ENCODE measurements at regions not wholly inside any gene's neighbourhood (a gene's known extent, or its start where the extent isn't known, plus 50 kb on each side); places are given as distances from the start of the nearest gene placed in this dataset.

GRCh38 chr11:69919659-69920344 is 100.6 kb upstream of the FGF3 start:
- BruUV-seq (replicated peaks), result no TSS peak
- ChIA-PET CTCF (interaction anchor here (0.6 to 1.3 kb wide), 4 partner anchors 55 to 312 kb away, joined by 3 to 7 read pairs (median 3); no protein-coding TSS in a partner anchor), POLR2A (no interaction called here)
- Histone ChIP-seq H3K27ac (ENCODE audit: low read length) (no peak overlapping the region), H3K9me3 (ENCODE audit: control insufficient read depth, insufficient read depth, low read depth, low read length) (no peaks in the 10 kb centered on the region), H3K4me1 (ENCODE audit: control insufficient read depth, insufficient read depth, low read length) (peaks cover 19% of the 10 kb centered on the region), H3K27me3 (ENCODE audit: control insufficient read depth, insufficient read depth, low read length) (peaks cover 4% of the 10 kb centered on the region; the same call in 1 of the 2 replicates), H3K36me3 (ENCODE audit: control insufficient read depth, insufficient read depth, low read length) (no peaks in the 10 kb centered on the region), H3K4me3 (ENCODE audit: low read depth in 2 of 2, low read length in 2 of 2) (no peak overlapping the region)
- no peak for ATAC-seq
- in situ Hi-C loops (cut with HindIII; ENCODE audit: low pct_unique_long_range_greater_than_20kb, low sequenced_read_pairs), result no loop called here
- intact Hi-C loops (cut with micrococcal nuclease; ENCODE audit: unreplicated experiment), result no loop called here
- TF ChIP-seq CTCF (IDR thresholded peaks at IDR 0.05) (no peak), POLR2AphosphoS5 (IDR thresholded peaks at IDR 0.05; ENCODE audit: low read depth, low read length) (no peak), REST (IDR thresholded peaks at IDR 0.05; ENCODE audit: insufficient read depth in 1 of 2, low read depth in 2 of 2, low read length in 1 of 2) (no peak), TCF7L2 (IDR thresholded peaks at IDR 0.05; ENCODE audit: low read depth, low read length) (no peak), SIN3A (IDR thresholded peaks at IDR 0.05; ENCODE audit: borderline replicate concordance, insufficient read depth, low read depth, low read length) (no peak)
- no peak for DNase-seq (ENCODE audit: low read depth, low spot score)

- DNase-seq (ENCODE audit: low read depth, low spot score), result no peak
- Histone ChIP-seq H3K27ac (ENCODE audit: low read length) (no peak overlapping the region), H3K4me1 (ENCODE audit: control insufficient read depth, insufficient read depth, low read length) (peaks cover 15% of the 10 kb centered on the region), H3K9me3 (ENCODE audit: control insufficient read depth, insufficient read depth, low read depth, low read length) (no peaks in the 10 kb centered on the region), H3K4me3 (ENCODE audit: low read depth in 2 of 2, low read length in 2 of 2) (no peak overlapping the region), H3K27me3 (ENCODE audit: control insufficient read depth, insufficient read depth, low read length) (peaks cover 4% of the 10 kb centered on the region; the same call in 1 of the 2 replicates), H3K36me3 (ENCODE audit: control insufficient read depth, insufficient read depth, low read length) (no peaks in the 10 kb centered on the region)
- ATAC-seq, result no peak
- no TSS peak for BruUV-seq (replicated peaks)
- CTCF ChIA-PET, result interaction anchor here (0.6 to 1.2 kb wide), 3 partner anchors 223 to 301 kb away, joined by 3 to 11 read pairs (median 7); no protein-coding TSS in a partner anchor
- POLR2A ChIA-PET, result no interaction called here
- in situ Hi-C loops (cut with HindIII; ENCODE audit: low pct_unique_long_range_greater_than_20kb, low sequenced_read_pairs) (no loop called here), intact Hi-C loops (cut with micrococcal nuclease; ENCODE audit: unreplicated experiment) (no loop called here)
- TF ChIP-seq SIN3A (IDR thresholded peaks at IDR 0.05; ENCODE audit: borderline replicate concordance, insufficient read depth, low read depth, low read length) (no peak), CTCF (IDR thresholded peaks at IDR 0.05) (no peak), TCF7L2 (IDR thresholded peaks at IDR 0.05; ENCODE audit: low read depth, low read length) (no peak), REST (IDR thresholded peaks at IDR 0.05; ENCODE audit: insufficient read depth in 1 of 2, low read depth in 2 of 2, low read length in 1 of 2) (no peak), POLR2AphosphoS5 (IDR thresholded peaks at IDR 0.05; ENCODE audit: low read depth, low read length) (no peak)
Observed at GRCh38 chr11:69920345-69921127, 101.3 kb upstream of the FGF3 start.

Data from Panc1 (cell line).